ENCODE measurements at regions not wholly inside any gene's neighbourhood (a gene's known extent, or its start where the extent isn't known, plus 50 kb on each side); places are given as distances from the start of the nearest gene placed in this dataset.

- no peak for DNase-seq (ENCODE audit: low spot score)
Observed at GRCh38 chr11:70675697-70676374, 277.5 kb downstream of the CTTN start.

GRCh38 chr11:70677232-70677916 lies 279.0 kb downstream of the CTTN start:
- DNase-seq (ENCODE audit: low spot score), result no peak

GRCh38 chr11:70678931-70679900 lies 280.9 kb downstream of the CTTN start:
- DNase-seq (ENCODE audit: low spot score), result no peak

GRCh38 chr11:70680781-70681281 lies 282.5 kb downstream of the CTTN start:
- no peak for DNase-seq (ENCODE audit: low spot score)

- DNase-seq (ENCODE audit: low spot score), result no peak
Observed at GRCh38 chr11:70682056-70682455, 283.7 kb downstream of the CTTN start.

- no peak for DNase-seq (ENCODE audit: low spot score)
Observed at GRCh38 chr11:70682760-70683159, 284.4 kb downstream of the CTTN start.

- no peak for DNase-seq (ENCODE audit: low spot score)
Observed at GRCh38 chr11:70687716-70688115, 289.4 kb downstream of the CTTN start.

- DNase-seq (ENCODE audit: low spot score), result no peak
Observed at GRCh38 chr11:70688142-70688541, 289.8 kb downstream of the CTTN start.

- DNase-seq (ENCODE audit: low spot score), result no peak
Observed at GRCh38 chr11:70689764-70690163, 291.4 kb downstream of the CTTN start.

- DNase-seq (ENCODE audit: low spot score), result no peak
Observed at GRCh38 chr11:70692131-70692530, 293.8 kb downstream of the CTTN start.

- no peak for DNase-seq (ENCODE audit: low spot score)
Observed at GRCh38 chr11:70694371-70694770, 296.0 kb downstream of the CTTN start.

- no peak for DNase-seq (ENCODE audit: low spot score)
Observed at GRCh38 chr11:70695086-70695960, 297.0 kb downstream of the CTTN start.

GRCh38 chr11:70696076-70696475 lies 297.7 kb downstream of the CTTN start:
- no peak for DNase-seq (ENCODE audit: low spot score)

GRCh38 chr11:70696564-70696963 lies 298.2 kb downstream of the CTTN start:
- no peak for DNase-seq (ENCODE audit: low spot score)

GRCh38 chr11:70697701-70698100 lies 299.4 kb downstream of the CTTN start:
- DNase-seq (ENCODE audit: low spot score), result no peak

GRCh38 chr11:70698871-70699270 lies 300.5 kb downstream of the CTTN start:
- DNase-seq (ENCODE audit: low spot score), result no peak

- no peak for DNase-seq (ENCODE audit: low spot score)
Observed at GRCh38 chr11:70699294-70700221, 301.2 kb downstream of the CTTN start.

GRCh38 chr11:70700453-70700852 lies 302.1 kb downstream of the CTTN start:
- DNase-seq (ENCODE audit: low spot score), result no peak

- no peak for DNase-seq (ENCODE audit: low spot score)
Observed at GRCh38 chr11:70700871-70701270, 302.5 kb downstream of the CTTN start.

- no peak for DNase-seq (ENCODE audit: low spot score)
Observed at GRCh38 chr11:70702040-70702648, 303.8 kb downstream of the CTTN start.

Data from kidney tubule cell (primary cell).